LNCAP (cell line): ENCODE measurements at regions not wholly inside any gene's neighbourhood (a gene's known extent, or its start where the extent isn't known, plus 50 kb on each side); places are given as distances from the start of the nearest gene placed in this dataset.

Experiments
- CTCF ChIP-seq: fragments of 450-650 bp; IDR thresholded peaks from 2 replicates; pipeline ENCODE4 v1.5.1; 2017; ENCODE audit warnings: mild to moderate bottlenecking

- no peak for TF ChIP-seq CTCF
These were observed 78.3 kb upstream of the FZD8 start for GRCh38 chr10:35720366-35720765.

- TF ChIP-seq CTCF: no peak
These were observed 74.7 kb upstream of the FZD8 start for GRCh38 chr10:35716776-35717175.

GRCh38 chr10:35712486-35712885, 70.4 kb upstream of the FZD8 start:
- no peak for TF ChIP-seq CTCF

GRCh38 chr10:35711615-35712411, 69.7 kb upstream of the FZD8 start:
- no peak for TF ChIP-seq CTCF

GRCh38 chr10:35707642-35708425, 65.7 kb upstream of the FZD8 start:
- no peak for TF ChIP-seq CTCF

- no peak for TF ChIP-seq CTCF
These were observed 64.9 kb upstream of the FZD8 start for GRCh38 chr10:35706959-35707358.

- TF ChIP-seq CTCF: no peak
These were observed 63.6 kb upstream of the FZD8 start for GRCh38 chr10:35705671-35706070.
